ENCODE measurements at regions not wholly inside any gene's neighbourhood (a gene's known extent, or its start where the extent isn't known, plus 50 kb on each side); places are given as distances from the start of the nearest gene placed in this dataset.

DNA sequence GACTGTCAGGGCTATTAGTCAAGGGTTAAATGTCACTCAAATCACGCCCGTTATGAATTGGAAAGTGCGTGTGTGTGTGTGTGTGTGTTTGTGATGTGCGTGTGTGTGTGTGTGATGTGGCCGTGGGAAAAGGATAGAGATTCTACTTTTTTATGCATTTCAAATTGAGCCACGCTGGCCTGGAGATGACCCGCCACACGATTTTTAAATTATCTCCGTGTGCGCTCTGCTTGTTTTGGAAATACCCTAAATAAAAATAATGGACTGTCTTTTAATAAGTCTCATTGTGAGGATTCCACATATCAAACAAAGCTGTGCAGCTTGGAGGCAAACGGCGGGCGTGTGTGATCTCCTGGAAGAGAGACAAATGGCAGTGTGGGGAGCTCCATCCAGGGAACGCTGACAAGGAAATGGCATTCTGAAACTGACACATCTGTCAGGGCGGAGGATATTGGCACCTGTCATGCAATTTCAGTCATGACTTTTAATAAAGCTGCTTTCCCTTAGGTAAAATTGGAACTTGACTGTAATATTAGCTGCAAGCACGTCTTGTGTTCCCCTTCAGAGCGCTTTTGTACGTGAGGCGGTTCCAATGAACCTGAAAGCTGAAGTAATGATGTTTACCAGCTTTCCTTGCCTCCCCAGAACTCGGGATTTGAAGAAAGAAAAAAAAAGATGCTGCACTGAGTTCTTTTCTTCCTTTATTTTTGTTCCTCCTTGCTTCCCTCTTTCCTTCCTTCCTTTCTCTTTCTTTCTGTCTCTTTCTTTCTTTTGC lies 381.8 kb upstream of the SMIM21 start:
- H3K36me3 ChIP-seq (ENCODE audit: low read depth) = no peaks in the 10 kb centered on the region
- DNase-seq (peak in 2 of 3 donors; percentile 37 to 55), ATAC-seq (peak; percentile 76)
- TF ChIP-seq, protein P1, sequence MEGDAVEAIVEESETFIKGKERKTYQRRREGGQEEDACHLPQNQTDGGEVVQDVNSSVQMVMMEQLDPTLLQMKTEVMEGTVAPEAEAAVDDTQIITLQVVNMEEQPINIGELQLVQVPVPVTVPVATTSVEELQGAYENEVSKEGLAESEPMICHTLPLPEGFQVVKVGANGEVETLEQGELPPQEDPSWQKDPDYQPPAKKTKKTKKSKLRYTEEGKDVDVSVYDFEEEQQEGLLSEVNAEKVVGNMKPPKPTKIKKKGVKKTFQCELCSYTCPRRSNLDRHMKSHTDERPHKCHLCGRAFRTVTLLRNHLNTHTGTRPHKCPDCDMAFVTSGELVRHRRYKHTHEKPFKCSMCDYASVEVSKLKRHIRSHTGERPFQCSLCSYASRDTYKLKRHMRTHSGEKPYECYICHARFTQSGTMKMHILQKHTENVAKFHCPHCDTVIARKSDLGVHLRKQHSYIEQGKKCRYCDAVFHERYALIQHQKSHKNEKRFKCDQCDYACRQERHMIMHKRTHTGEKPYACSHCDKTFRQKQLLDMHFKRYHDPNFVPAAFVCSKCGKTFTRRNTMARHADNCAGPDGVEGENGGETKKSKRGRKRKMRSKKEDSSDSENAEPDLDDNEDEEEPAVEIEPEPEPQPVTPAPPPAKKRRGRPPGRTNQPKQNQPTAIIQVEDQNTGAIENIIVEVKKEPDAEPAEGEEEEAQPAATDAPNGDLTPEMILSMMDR (IDR thresholded peaks at IDR 0.05) = no peak
- intact Hi-C loops (cut with DNase I, micrococcal nuclease) = no loop called here
- no peaks in the 10 kb centered on the region for H3K9me3 ChIP-seq
- H3K4me1 ChIP-seq (ENCODE audit: low read depth) = peaks cover 5% of the 10 kb centered on the region
- H3K4me3 ChIP-seq = no peak overlapping the region

DNA sequence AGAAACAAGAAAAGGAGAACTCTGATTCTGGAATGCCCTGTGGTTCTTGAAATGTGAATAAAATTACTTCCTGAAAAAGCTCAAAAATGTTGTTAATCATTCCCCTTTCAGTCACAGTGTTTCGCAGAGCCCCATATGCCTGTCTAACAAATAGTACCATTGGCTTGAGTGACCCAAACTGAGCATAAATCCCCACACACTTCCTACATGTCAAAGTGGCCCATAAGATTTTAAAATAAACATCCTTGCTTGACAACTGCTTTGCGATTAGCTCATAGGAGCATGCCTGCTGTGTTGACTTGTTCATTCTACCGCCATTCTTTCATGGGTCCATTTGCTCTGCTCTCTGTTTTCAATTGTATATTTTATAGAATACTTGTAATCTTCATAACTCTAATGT lies 377.8 kb upstream of the SMIM21 start:
- no peak overlapping the region for H3K4me3 ChIP-seq
- H3K9me3 ChIP-seq = no peaks in the 10 kb centered on the region
- intact Hi-C loops (cut with DNase I, micrococcal nuclease) = no loop called here
- TF ChIP-seq, protein P1 (IDR thresholded peaks at IDR 0.05) = no peak
- DNase-seq (no peak), ATAC-seq (no peak)
- H3K36me3 ChIP-seq (ENCODE audit: low read depth) = no peaks in the 10 kb centered on the region
- peaks cover under 1% of the 10 kb centered on the region for H3K4me1 ChIP-seq (ENCODE audit: low read depth)

DNA sequence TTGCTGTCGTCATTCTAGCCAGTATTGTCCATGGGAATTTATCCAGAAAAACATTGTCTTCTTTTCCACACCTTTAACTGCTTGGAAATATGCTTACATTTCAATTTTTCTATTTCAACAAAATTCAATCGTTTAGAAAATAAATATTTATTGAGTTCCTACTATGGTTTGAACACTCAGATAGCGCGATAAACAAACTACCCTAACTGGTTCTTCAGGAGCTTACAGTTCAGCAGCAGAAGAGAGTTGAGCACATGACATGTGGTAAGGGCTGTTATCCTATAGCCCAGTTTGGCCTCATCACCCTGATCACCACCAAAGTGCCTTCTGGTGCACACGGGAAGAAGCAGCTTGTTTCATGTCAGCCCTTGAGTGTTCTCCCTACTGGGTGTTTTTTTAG lies 375.2 kb upstream of the SMIM21 start:
- intact Hi-C loops (cut with DNase I, micrococcal nuclease) = no loop called here
- DNase-seq (no peak), ATAC-seq (no peak)
- TF ChIP-seq, protein P1 (IDR thresholded peaks at IDR 0.05) = no peak
- no peaks in the 10 kb centered on the region for H3K36me3 ChIP-seq (ENCODE audit: low read depth)
- no peaks in the 10 kb centered on the region for H3K9me3 ChIP-seq
- no peaks in the 10 kb centered on the region for H3K4me1 ChIP-seq (ENCODE audit: low read depth)
- H3K4me3 ChIP-seq = no peak overlapping the region

DNA sequence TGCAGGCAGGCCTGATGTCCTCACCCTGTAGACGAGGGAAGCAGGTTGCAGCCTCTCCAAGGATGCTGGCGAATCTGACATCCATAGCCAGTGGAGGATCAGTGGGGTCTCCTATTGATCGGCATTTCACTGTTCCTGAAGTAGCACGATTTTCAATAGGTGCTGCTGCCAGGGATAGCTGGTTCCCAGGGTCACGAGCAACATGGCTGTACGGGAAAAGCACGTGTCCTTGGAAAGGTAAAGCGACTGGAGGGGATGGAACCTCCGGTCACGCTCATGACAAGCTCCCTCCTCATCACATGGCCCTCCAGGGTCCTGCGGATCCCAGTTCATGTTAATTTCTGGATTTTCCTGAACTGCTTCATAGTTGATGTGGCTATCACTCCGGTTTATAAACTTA lies 373.7 kb upstream of the SMIM21 start:
- DNase-seq (no peak), ATAC-seq (no peak)
- intact Hi-C loops (cut with DNase I, micrococcal nuclease) = no loop called here
- Histone ChIP-seq H3K4me1 (ENCODE audit: low read depth) (no peaks in the 10 kb centered on the region), H3K9me3 (no peaks in the 10 kb centered on the region), H3K4me3 (no peak overlapping the region), H3K36me3 (ENCODE audit: low read depth) (no peaks in the 10 kb centered on the region)
- TF ChIP-seq, protein P1 (IDR thresholded peaks at IDR 0.05) = no peak

DNA sequence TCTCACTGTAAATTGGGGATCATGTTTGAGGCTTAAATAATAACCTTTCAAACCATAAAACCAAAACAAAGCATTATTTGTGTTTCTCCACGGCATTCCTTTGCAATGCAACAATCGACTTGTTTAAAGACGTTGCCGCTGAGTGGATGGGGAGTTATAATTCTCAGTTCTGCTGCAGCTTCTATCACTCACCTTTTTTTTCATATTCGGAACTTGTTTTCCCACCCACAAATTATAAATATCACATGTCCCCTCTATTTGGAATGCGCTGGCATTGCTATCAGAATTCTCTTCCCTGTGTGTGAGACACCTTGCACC lies 372.8 kb upstream of the SMIM21 start:
- Histone ChIP-seq H3K4me3 (no peak overlapping the region), H3K9me3 (no peaks in the 10 kb centered on the region), H3K36me3 (ENCODE audit: low read depth) (no peaks in the 10 kb centered on the region), H3K4me1 (ENCODE audit: low read depth) (no peaks in the 10 kb centered on the region)
- intact Hi-C loops (cut with DNase I, micrococcal nuclease) = no loop called here
- DNase-seq = no peak
- ATAC-seq = no peak
- TF ChIP-seq, protein P1 (IDR thresholded peaks at IDR 0.05) = no peak
